HL-60 (cell line): ENCODE measurements at regions not wholly inside any gene's neighbourhood (a gene's known extent, or its start where the extent isn't known, plus 50 kb on each side); places are given as distances from the start of the nearest gene placed in this dataset.

Experiments used
- DNase-seq, 2 experiments: peaks; one replicate each; pipeline ENCODE4 v3.0.0-alpha.2; 2010 to 2020; ENCODE audit warnings: low read depth in 1 of 2, low spot score in 1 of 2
- H3K27ac ChIP-seq: fragments of 250-450 bp; sonication (Bioruptor Pico); replicated peaks from 2 replicates; pipeline ENCODE4 v1.5.1; 2020; ENCODE audit warnings: mild to moderate bottlenecking, moderate library complexity
- H3K27me3 ChIP-seq: fragments of 250-450 bp; sonication (Bioruptor Pico); 2 replicates; pipeline ENCODE4 v1.5.1; 2021; ENCODE audit warnings: mild to moderate bottlenecking, moderate library complexity; ENCODE audit not compliant: insufficient read depth, poor library complexity, severe bottlenecking
- H3K4me3 ChIP-seq: replicated peaks from 2 replicates; pipeline ENCODE4 v1.5.1; 2011; ENCODE audit warnings: mild to moderate bottlenecking, control low read depth, low read length; ENCODE audit not compliant: insufficient read depth
- GABPA ChIP-seq: IDR thresholded peaks from 2 replicates; pipeline ENCODE4 v1.6.1; 2012; ENCODE audit warnings: low read depth
- POLR2AphosphoS5 ChIP-seq: IDR thresholded peaks from 2 replicates; pipeline ENCODE4 v1.6.1; 2012; ENCODE audit warnings: low read depth
- REST ChIP-seq: IDR thresholded peaks from 2 replicates; pipeline ENCODE4 v1.6.1; 2012; ENCODE audit warnings: low read depth; ENCODE audit not compliant: insufficient replicate concordance
- SPI1 ChIP-seq: IDR thresholded peaks from 2 replicates; pipeline ENCODE4 v1.6.1; 2012; ENCODE audit warnings: low read depth, mild to moderate bottlenecking, borderline replicate concordance
- TF ChIP-seq, protein P1 (sequence below): IDR thresholded peaks from one replicate; pipeline ENCODE4 v1.5.1; 2011; ENCODE audit warnings: low read length, control low read depth, inconsistent platforms; ENCODE audit not compliant: insufficient read depth

- TF ChIP-seq REST = no peak
- TF ChIP-seq GABPA = no peak
- TF ChIP-seq SPI1 = no peak
- TF ChIP-seq, protein P1, sequence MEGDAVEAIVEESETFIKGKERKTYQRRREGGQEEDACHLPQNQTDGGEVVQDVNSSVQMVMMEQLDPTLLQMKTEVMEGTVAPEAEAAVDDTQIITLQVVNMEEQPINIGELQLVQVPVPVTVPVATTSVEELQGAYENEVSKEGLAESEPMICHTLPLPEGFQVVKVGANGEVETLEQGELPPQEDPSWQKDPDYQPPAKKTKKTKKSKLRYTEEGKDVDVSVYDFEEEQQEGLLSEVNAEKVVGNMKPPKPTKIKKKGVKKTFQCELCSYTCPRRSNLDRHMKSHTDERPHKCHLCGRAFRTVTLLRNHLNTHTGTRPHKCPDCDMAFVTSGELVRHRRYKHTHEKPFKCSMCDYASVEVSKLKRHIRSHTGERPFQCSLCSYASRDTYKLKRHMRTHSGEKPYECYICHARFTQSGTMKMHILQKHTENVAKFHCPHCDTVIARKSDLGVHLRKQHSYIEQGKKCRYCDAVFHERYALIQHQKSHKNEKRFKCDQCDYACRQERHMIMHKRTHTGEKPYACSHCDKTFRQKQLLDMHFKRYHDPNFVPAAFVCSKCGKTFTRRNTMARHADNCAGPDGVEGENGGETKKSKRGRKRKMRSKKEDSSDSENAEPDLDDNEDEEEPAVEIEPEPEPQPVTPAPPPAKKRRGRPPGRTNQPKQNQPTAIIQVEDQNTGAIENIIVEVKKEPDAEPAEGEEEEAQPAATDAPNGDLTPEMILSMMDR = no peak
- no peak for TF ChIP-seq POLR2AphosphoS5
- Histone ChIP-seq H3K27me3 (no peaks in the 10 kb centered on the region), H3K4me3 (no peak overlapping the region), H3K27ac (no peak overlapping the region)
- no peak for DNase-seq
Measured at GRCh38 chr15:69653306-69653705, 200.7 kb downstream of the RPLP1 start.

DNA sequence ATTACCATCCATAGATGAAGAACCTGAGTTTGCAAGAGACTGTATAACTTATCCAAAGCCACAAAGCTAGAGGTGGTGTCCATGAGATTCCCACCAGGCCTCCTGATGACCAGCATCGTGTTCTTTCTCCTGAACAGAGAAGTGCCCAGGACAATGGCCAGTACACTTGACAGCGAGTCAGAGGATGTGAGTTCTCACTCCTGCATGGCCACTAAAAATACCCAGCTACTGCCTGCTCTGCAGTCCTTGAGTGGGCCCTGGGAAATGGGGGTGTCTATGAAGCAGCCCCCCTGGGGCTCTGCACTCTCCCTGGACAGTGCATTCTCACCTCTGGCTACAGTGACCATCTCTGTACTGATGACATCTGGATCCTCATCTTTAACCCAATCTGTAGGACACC lies 201.2 kb downstream of the RPLP1 start:
- H3K27me3 ChIP-seq = no peaks in the 10 kb centered on the region
- H3K4me3 ChIP-seq = no peak overlapping the region
- H3K27ac ChIP-seq = no peak overlapping the region
- DNase-seq = no peak
- TF ChIP-seq GABPA = no peak
- no peak for TF ChIP-seq SPI1
- no peak for TF ChIP-seq POLR2AphosphoS5
- no peak for TF ChIP-seq REST
- TF ChIP-seq, protein P1 = no peak

DNA sequence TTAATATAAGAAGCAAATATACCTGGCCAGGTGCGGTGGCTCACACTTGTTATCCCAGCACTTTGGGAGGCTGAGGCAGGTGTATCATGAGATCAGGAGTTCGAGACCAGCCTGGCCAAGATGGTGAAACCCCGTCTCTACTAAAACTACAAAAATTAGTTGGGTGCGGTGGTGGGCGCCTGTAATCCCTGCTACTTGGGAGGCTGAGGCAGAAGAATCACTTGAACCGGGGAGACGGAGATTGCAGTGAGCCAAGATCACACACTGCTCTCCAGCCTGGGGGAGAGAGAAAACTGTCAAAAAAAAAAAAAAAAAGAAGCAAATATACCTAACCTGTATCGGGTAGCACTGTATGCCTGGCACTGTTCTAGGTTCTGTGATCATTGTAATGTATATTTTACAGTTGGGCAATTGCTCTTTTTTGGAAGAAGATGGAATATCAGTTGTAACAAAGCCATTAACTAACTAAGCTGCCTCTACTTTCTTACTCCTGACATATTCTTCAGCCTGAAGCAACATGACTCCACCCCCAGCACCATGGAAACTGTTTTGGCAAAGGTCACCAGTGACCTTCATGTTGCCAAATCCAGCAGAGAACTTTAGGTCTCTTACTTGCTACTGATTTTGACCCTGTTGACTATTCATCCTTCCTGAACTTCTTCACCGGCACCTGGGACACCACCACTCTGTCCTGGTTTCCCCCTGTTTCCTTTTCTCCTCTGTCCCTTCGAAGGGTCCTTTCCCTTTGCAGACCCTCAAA lies 203.8 kb downstream of the RPLP1 start:
- TF ChIP-seq GABPA (no peak), REST (no peak), SPI1 (no peak)
- TF ChIP-seq, protein P1 = no peak

More for the DNA sequence above, 203.8 kb downstream of the RPLP1 start:
- DNase-seq = no peak
- H3K27me3 ChIP-seq = no peaks in the 10 kb centered on the region
- no peak overlapping the region for H3K27ac ChIP-seq
- no peak overlapping the region for H3K4me3 ChIP-seq
